Kidney (tissue), 13 donors: ENCODE measurements at regions not wholly inside any gene's neighbourhood (a gene's known extent, or its start where the extent isn't known, plus 50 kb on each side); places are given as distances from the start of the nearest gene placed in this dataset.
A peak's percentile ranks its signal among the peaks of the same experiment; 100 is the strongest.
"Not testable (repeated sequence)": the region's sequence is repeated elsewhere in the genome, so short reads cannot be mapped to it uniquely, and the experiment has no call there.

Experiments used
- DNase-seq, 5 donors: peaks; one replicate each; pipeline ENCODE4 v3.0.0-alpha.2; 2013 to 2020
- FAIRE-seq: peaks from 2 replicates; lab custom pipeline; 2012; peaks lifted over from hg19 to GRCh38; lab: Jason Lieb, UNC
- H3K27ac ChIP-seq, 2 donors: one replicate each; pipeline ENCODE4 v1.7.0; 2013; ENCODE audit warnings: low read depth in 2 of 2, low read length in 2 of 2, inconsistent platforms in 1 of 2
- H3K27me3 ChIP-seq: one replicate; pipeline ENCODE4 v1.7.1; 2013; ENCODE audit warnings: low read length, inconsistent platforms; ENCODE audit not compliant: control insufficient read depth, insufficient read depth
- H3K36me3 ChIP-seq, 3 donors: one replicate each; pipeline versions ENCODE4 v1.7.0 to v1.7.1; 2013; ENCODE audit warnings: low read length in 3 of 3, control low read depth in 1 of 3, inconsistent platforms in 1 of 3; ENCODE audit not compliant: insufficient read depth in 3 of 3, control insufficient read depth in 2 of 3
- H3K4me1 ChIP-seq, 3 donors: one replicate each; pipeline versions ENCODE4 v1.7.0 to v1.7.1; 2013; ENCODE audit warnings: low read length in 3 of 3, inconsistent platforms in 1 of 3, low read depth in 1 of 3; ENCODE audit not compliant: control insufficient read depth in 2 of 3, insufficient read depth in 2 of 3
- H3K4me3 ChIP-seq, 3 donors: one replicate each; pipeline versions ENCODE4 v1.7.0 to v1.8.1; 2013; ENCODE audit warnings: low read length in 3 of 3, control low read depth in 1 of 3, inconsistent platforms in 1 of 3
- H3K9ac ChIP-seq, 3 donors: one replicate each; pipeline versions ENCODE4 v1.7.0 to v1.7.1; 2013; ENCODE audit warnings: low read length in 3 of 3, control low read depth in 1 of 3, inconsistent platforms in 1 of 3
- H3K9me3 ChIP-seq, 3 donors: one replicate each; pipeline versions ENCODE4 v1.7.0 to v1.7.1; 2013; ENCODE audit warnings: low read length in 3 of 3, control low read depth in 1 of 3, inconsistent platforms in 1 of 3; ENCODE audit not compliant: control insufficient read depth in 2 of 3, insufficient read depth in 1 of 3
- intact Hi-C: fragments of 100-400 bp; cut with DNase I; formaldehyde crosslinking; loops from one replicate; pipeline ENCODE4 v1.11.1; 2022
- TF ChIP-seq, protein P1 (sequence below): IDR thresholded peaks from 3 replicates; pipeline ENCODE4 v1.5.1; 2012; ENCODE audit warnings: mild to moderate bottlenecking, moderate library complexity, borderline replicate concordance; ENCODE audit not compliant: insufficient read depth; ENCODE audit errors: extremely low read depth
- donor health status: control.
- donor health status: control.
- donor health status: control.
- donor health status: control.
- donor health status: control.
- donor health status: DM: yes; HTN: yes; CAD: no.
- donor health status: Normal renal cell carcinoma (clear cell type).

DNA sequence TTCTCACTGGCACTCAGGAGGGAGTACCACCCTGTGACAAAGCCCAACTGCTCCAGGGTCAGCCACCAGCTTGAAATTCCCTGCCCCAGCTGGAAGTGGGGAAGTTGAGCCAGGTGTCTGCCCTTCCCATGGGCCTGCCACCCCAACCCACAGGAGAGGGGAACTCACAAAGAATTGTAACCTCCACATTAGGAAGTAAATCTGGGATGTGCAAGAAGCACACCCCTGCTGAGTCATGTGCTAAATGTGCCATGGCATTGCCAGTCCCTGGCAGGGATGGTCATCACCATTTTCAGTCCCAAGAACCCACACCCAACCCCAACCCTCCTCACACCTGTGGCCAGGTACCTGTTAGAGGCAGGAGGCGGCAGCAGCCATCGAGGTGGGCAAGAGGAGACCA is 165.2 kb upstream of the THBS1 start:
- H3K4me3 ChIP-seq = no peak overlapping the region
- intact Hi-C loops = no loop called here
- no peaks in the 10 kb centered on the region for H3K9me3 ChIP-seq
- H3K27ac ChIP-seq = no peak overlapping the region
- no peaks in the 10 kb centered on the region for H3K4me1 ChIP-seq
- H3K36me3 ChIP-seq = no peaks in the 10 kb centered on the region
- H3K9ac ChIP-seq = no peak overlapping the region
- TF ChIP-seq, protein P1, sequence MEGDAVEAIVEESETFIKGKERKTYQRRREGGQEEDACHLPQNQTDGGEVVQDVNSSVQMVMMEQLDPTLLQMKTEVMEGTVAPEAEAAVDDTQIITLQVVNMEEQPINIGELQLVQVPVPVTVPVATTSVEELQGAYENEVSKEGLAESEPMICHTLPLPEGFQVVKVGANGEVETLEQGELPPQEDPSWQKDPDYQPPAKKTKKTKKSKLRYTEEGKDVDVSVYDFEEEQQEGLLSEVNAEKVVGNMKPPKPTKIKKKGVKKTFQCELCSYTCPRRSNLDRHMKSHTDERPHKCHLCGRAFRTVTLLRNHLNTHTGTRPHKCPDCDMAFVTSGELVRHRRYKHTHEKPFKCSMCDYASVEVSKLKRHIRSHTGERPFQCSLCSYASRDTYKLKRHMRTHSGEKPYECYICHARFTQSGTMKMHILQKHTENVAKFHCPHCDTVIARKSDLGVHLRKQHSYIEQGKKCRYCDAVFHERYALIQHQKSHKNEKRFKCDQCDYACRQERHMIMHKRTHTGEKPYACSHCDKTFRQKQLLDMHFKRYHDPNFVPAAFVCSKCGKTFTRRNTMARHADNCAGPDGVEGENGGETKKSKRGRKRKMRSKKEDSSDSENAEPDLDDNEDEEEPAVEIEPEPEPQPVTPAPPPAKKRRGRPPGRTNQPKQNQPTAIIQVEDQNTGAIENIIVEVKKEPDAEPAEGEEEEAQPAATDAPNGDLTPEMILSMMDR = no peak
- DNase-seq = no peak
- no peaks in the 10 kb centered on the region for H3K27me3 ChIP-seq
- no peak for FAIRE-seq

DNA sequence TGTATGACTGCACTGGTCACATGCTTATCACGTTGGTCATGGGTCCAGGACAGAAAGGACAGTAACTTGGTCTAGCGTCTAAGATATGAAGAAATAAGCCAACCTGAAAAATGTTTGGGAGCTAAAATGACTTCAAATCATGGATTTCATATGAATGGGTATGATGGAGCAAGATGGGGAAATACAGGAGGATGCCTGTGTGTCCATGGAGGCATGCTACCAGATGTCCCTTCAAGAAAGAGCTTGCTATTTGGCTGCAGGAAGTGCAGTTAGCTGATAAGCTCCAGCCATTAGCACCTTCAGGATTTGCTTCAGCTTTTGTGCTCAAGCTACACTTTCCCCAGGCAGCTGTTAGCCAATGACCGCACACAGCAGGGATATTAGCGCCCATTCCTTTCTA is 164.6 kb upstream of the THBS1 start:
- Histone ChIP-seq H3K27ac (no peak overlapping the region), H3K9ac (no peak overlapping the region), H3K4me3 (no peak overlapping the region), H3K36me3 (no peaks in the 10 kb centered on the region), H3K27me3 (no peaks in the 10 kb centered on the region), H3K9me3 (no peaks in the 10 kb centered on the region), H3K4me1 (no peaks in the 10 kb centered on the region)
- FAIRE-seq (no peak), DNase-seq (no peak)
- TF ChIP-seq, protein P1 = no peak
- intact Hi-C loops = no loop called here

DNA sequence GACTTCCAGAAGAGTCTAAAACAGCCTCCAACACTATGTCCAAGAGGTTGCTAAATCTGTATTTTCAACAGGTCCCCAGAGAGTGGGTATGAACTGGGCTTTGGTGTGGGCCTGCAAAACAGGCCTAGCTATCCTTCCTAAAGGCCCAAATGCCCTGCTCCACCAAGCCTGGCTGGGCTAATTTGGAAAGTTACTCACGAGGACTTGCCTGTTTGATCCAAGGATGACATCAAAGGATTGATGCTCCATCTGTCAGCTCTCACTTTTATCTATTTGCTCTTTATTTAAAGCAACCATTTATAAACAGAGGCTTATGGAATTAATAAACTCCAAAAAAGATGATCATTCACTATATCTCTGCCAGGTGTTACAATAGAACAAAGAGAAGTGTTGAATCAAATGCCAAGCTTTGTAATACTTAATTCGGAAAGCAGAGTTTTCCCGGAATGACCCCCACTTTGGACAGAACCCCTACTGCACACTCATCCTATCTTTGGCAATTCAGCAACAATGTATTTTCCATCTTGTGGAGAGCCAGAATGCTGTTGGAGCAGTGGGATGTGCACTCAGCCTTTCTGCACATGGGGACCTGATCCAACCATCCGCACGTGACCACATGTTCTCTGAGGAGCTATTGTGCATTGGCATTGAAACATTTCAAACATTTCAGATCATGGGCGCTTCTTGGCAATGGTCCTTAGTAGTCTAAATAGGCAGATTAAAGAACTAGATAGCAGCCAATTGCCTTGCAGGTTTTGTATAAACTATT is 163.3 kb upstream of the THBS1 start:
- no peaks in the 10 kb centered on the region for H3K27me3 ChIP-seq
- H3K27ac ChIP-seq = no peak overlapping the region
- DNase-seq (no peak), FAIRE-seq (no peak)
- intact Hi-C loops = no loop called here
- no peak overlapping the region for H3K4me3 ChIP-seq
- no peaks in the 10 kb centered on the region for H3K9me3 ChIP-seq
- H3K4me1 ChIP-seq = no peaks in the 10 kb centered on the region
- no peaks in the 10 kb centered on the region for H3K36me3 ChIP-seq
- H3K9ac ChIP-seq = no peak overlapping the region
- TF ChIP-seq, protein P1 = no peak

DNA sequence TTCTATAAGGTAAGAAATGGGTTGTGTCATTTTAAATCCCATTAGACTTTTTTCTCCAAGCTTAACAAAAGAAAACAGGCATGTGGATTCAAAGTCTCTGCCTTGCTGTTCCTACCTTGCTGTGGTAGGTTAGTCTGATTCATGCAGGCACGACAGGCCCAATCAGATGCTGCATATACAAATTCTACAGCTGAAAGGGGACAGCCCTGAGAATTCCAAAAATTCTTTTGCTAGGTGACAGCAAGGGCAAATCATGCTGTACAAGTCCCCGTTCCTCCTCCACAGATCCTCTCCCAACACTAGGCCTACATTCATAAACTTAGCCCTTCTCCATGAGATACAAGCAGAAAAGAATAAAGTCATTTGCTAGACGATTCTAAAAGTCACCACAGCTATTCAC is 161.2 kb upstream of the THBS1 start:
- Histone ChIP-seq H3K36me3 (no peaks in the 10 kb centered on the region), H3K27ac (no peak overlapping the region), H3K4me3 (no peak overlapping the region), H3K9ac (no peak overlapping the region), H3K27me3 (no peaks in the 10 kb centered on the region), H3K9me3 (no peaks in the 10 kb centered on the region), H3K4me1 (no peaks in the 10 kb centered on the region)
- peak in 1 of 5 donors; percentile 33 for DNase-seq
- intact Hi-C loops = no loop called here
- no peak for FAIRE-seq
- TF ChIP-seq, protein P1 = no peak

DNA sequence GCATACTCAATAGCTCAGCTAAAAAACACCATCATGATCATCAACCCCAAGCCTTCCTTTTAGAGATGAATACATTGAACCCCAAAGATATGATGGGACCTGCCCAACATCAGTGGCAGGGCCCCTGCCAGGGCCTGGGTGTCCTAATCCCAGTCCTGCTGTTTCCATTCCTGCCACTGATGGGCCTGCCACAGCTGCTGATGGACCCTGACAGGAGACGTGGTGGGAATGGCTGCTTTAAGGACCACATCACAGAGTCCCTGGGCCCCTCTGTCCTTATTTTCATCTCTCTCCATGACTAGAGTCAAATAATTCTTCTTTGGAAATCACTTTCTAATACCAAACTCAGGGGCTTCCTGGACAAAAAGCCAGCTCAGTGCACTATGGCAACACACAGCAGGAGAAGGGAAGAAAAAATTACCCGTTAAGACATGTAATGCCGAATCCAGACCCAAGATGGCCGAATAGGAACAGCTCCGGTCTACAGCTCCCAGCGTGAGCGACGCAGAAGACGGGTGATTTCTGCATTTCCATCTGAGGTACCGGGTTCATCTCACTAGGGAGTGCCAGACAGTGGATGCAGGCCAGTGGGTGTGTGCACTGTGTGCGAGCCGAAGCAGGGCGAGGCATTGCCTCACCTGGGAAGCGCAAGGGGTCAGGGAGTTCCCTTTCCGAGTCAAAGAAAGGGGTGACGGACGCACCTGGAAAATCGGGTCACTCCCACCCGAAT is 160.6 kb upstream of the THBS1 start:
- H3K27ac ChIP-seq, H3K4me1 ChIP-seq, H3K9me3 ChIP-seq, H3K27me3 ChIP-seq, FAIRE-seq, DNase-seq, H3K36me3 ChIP-seq, intact Hi-C loops, H3K4me3 ChIP-seq, H3K9ac ChIP-seq: not testable (repeated sequence)
